AG04450 (cell line): ENCODE measurements at regions not wholly inside any gene's neighbourhood (a gene's known extent, or its start where the extent isn't known, plus 50 kb on each side); places are given as distances from the start of the nearest gene placed in this dataset.

Experiments used
- CTCF ChIA-PET: fragments of 300-600, 350-600 bp; formaldehyde crosslinking; extraction: SDS; loops from one replicate; lab custom pipeline; 2022; ENCODE audit warnings: antibody characterized with exemption, inconsistent platforms; lab: Charles Lee
- POLR2A ChIA-PET: fragments of 350-600 bp; formaldehyde crosslinking; extraction: SDS; loops from one replicate; lab custom pipeline; 2021; ENCODE audit warnings: antibody characterized with exemption, inconsistent platforms; lab: Yijun Ruan, JAX
- DNase-seq: peaks from one replicate; pipeline ENCODE4 v3.0.0-alpha.2; 2011; ENCODE audit warnings: low read depth, low spot score
- H3K27ac ChIP-seq: one replicate; pipeline ENCODE4 v1.5.1; 2012; ENCODE audit warnings: low read depth, low read length, control low read depth
- H3K27me3 ChIP-seq: one replicate; pipeline ENCODE4 v1.6.0; 2012; ENCODE audit warnings: low read length; ENCODE audit not compliant: control insufficient read depth, insufficient read depth
- H3K4me3 ChIP-seq: 2 replicates; pipeline ENCODE4 v1.5.1; 2011; ENCODE audit warnings: mild to moderate bottlenecking, low read depth, low read length, control low read depth
- H3K9me3 ChIP-seq: 2 replicates; pipeline ENCODE4 v1.5.1; 2012; ENCODE audit warnings: low read length; ENCODE audit not compliant: control insufficient read depth, insufficient read depth
- TF ChIP-seq, protein P1 (sequence below): IDR thresholded peaks from 2 replicates; pipeline ENCODE4 v1.5.1; 2011; ENCODE audit warnings: low read depth, low read length, control low read depth, inconsistent platforms

DNA sequence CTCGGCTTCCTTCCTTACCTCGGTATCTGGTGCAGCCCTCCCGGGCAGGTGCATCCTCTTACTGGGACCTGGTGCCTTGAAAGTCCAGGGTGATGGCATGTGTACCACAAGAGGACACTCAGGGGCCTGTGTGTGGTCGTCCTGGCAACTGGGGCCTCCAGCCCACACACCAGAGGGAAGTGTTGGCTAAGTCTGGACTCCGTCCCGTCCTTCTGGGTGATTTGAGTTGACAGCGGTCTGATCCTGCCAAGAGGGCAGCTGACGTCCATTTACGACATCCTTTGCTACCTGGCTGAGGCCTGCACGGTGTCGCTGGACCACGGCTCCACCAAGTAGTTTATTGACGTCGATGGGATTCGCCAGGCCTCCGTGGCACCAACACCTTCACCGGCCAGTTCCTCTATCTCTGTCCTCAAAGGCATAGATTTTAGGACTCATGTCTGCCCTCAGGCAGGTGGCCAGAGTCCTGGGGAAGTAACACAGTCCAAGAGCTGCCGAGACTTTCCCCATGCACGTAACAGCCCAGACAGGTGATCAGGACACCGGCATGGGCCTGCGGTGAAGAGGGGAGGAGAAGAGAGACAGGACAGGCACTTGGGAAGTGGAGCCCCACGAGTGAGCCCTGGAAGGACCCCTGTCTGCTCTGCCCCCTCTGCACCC is 186.0 kb upstream of the HDAC4 start:
- Histone ChIP-seq H3K27ac (no peak overlapping the region), H3K4me3 (no peak overlapping the region), H3K27me3 (no peaks in the 10 kb centered on the region), H3K9me3 (peaks cover 80% of the 10 kb centered on the region)
- TF ChIP-seq, protein P1, sequence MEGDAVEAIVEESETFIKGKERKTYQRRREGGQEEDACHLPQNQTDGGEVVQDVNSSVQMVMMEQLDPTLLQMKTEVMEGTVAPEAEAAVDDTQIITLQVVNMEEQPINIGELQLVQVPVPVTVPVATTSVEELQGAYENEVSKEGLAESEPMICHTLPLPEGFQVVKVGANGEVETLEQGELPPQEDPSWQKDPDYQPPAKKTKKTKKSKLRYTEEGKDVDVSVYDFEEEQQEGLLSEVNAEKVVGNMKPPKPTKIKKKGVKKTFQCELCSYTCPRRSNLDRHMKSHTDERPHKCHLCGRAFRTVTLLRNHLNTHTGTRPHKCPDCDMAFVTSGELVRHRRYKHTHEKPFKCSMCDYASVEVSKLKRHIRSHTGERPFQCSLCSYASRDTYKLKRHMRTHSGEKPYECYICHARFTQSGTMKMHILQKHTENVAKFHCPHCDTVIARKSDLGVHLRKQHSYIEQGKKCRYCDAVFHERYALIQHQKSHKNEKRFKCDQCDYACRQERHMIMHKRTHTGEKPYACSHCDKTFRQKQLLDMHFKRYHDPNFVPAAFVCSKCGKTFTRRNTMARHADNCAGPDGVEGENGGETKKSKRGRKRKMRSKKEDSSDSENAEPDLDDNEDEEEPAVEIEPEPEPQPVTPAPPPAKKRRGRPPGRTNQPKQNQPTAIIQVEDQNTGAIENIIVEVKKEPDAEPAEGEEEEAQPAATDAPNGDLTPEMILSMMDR = no peak
- POLR2A ChIA-PET = no interaction called here
- CTCF ChIA-PET = no interaction called here
- DNase-seq = no peak

- TF ChIP-seq, protein P1 = no peak
- CTCF ChIA-PET = no interaction called here
- Histone ChIP-seq H3K27ac (no peak overlapping the region), H3K27me3 (no peaks in the 10 kb centered on the region), H3K9me3 (peaks cover 77% of the 10 kb centered on the region), H3K4me3 (no peak overlapping the region)
- DNase-seq = no peak
- POLR2A ChIA-PET = no interaction called here
Observed at GRCh38 chr2:239585422-239585821, 184.6 kb upstream of the HDAC4 start.

GRCh38 chr2:239584986-239585385 is 184.2 kb upstream of the HDAC4 start:
- ChIA-PET POLR2A (no interaction called here), CTCF (no interaction called here)
- DNase-seq = no peak
- TF ChIP-seq, protein P1 = no peak
- no peaks in the 10 kb centered on the region for H3K27me3 ChIP-seq
- H3K4me3 ChIP-seq = no peak overlapping the region
- no peak overlapping the region for H3K27ac ChIP-seq
- H3K9me3 ChIP-seq = peaks cover 73% of the 10 kb centered on the region

GRCh38 chr2:239583879-239584859 is 183.3 kb upstream of the HDAC4 start:
- Histone ChIP-seq H3K27ac (no peak overlapping the region), H3K4me3 (no peak overlapping the region), H3K9me3 (peaks cover 70% of the 10 kb centered on the region), H3K27me3 (no peaks in the 10 kb centered on the region)
- CTCF ChIA-PET = no interaction called here
- TF ChIP-seq, protein P1 = no peak
- POLR2A ChIA-PET = no interaction called here
- no peak for DNase-seq
